GM23338 (cell line): ENCODE measurements at regions not wholly inside any gene's neighbourhood (a gene's known extent, or its start where the extent isn't known, plus 50 kb on each side); places are given as distances from the start of the nearest gene placed in this dataset.

Experiments
- CREB1 ChIP-seq: fragments of 250-450 bp; sonication (Bioruptor Pico); IDR thresholded peaks from 2 replicates; pipeline ENCODE4 v1.5.0; 2020; ENCODE audit warnings: low read depth, mild to moderate bottlenecking, moderate library complexity
- CTCF ChIP-seq, 2 experiments: fragments of 200-600 bp in 1 of 2; sonication (generic) in 1 of 2; conservative IDR thresholded peaks; 2 replicates each; pipeline versions ENCODE4 v1.5.1 to v1.6.1; 2016 to 2017; ENCODE audit warnings: antibody characterized with exemption in 2 of 2, low read depth in 2 of 2, mild to moderate bottlenecking in 2 of 2, moderate library complexity in 1 of 2
- EZH2 ChIP-seq: fragments of 200-600 bp; sonication (generic); IDR thresholded peaks from one replicate; pipeline ENCODE4 v1.8.0; 2017; ENCODE audit warnings: antibody characterized with exemption, mild to moderate bottlenecking, low read depth; ENCODE audit not compliant: unreplicated experiment
- EZH2phosphoT487 ChIP-seq: fragments of 200-600 bp; sonication (generic); IDR thresholded peaks from one replicate; pipeline ENCODE4 v1.8.1; 2018; ENCODE audit warnings: antibody characterized with exemption; ENCODE audit not compliant: unreplicated experiment
- JUNB ChIP-seq: IDR thresholded peaks from one replicate; pipeline ENCODE4 v1.6.1; 2016; ENCODE audit warnings: antibody characterized with exemption; ENCODE audit not compliant: unreplicated experiment
- POLR2AphosphoS5 ChIP-seq: IDR thresholded peaks from 2 replicates; pipeline ENCODE4 v1.6.1; 2016; ENCODE audit warnings: antibody characterized with exemption, low read depth
- REST ChIP-seq: IDR thresholded peaks from one replicate; pipeline ENCODE4 v1.6.1; 2018; ENCODE audit warnings: antibody characterized with exemption; ENCODE audit not compliant: unreplicated experiment

GRCh38 chrX:150092549-150092948, 154.3 kb upstream of the EOLA2 start:
- TF ChIP-seq JUNB (no peak), CTCF (conservative IDR thresholded peaks at IDR 0.05; ENCODE audit: low read depth in 2 of 2) (no peak), CREB1 (no peak), EZH2 (no peak), POLR2AphosphoS5 (no peak), EZH2phosphoT487 (no peak), REST (no peak)
